Mammary epithelial cell (primary cell): ENCODE measurements at regions not wholly inside any gene's neighbourhood (a gene's known extent, or its start where the extent isn't known, plus 50 kb on each side); places are given as distances from the start of the nearest gene placed in this dataset.

ENCODE experiments used
- EZH2 ChIP-seq: IDR thresholded peaks from 2 replicates; pipeline ENCODE4 v1.6.1; 2012; ENCODE audit warnings: low read length, inconsistent platforms, borderline replicate concordance
- TF ChIP-seq, protein P1 (sequence below), 2 donors: IDR thresholded peaks in 1 of 2; conservative IDR thresholded peaks in 1 of 2; 2 replicates each; pipeline ENCODE4 v1.5.1; 2011 to 2012; ENCODE audit warnings: inconsistent platforms in 2 of 2, low read length in 2 of 2, mild to moderate bottlenecking in 2 of 2, control low read depth in 1 of 2, low read depth in 1 of 2; ENCODE audit not compliant: insufficient read depth in 1 of 2; ENCODE audit errors: extremely low read depth in 1 of 2

- TF ChIP-seq, protein P1, sequence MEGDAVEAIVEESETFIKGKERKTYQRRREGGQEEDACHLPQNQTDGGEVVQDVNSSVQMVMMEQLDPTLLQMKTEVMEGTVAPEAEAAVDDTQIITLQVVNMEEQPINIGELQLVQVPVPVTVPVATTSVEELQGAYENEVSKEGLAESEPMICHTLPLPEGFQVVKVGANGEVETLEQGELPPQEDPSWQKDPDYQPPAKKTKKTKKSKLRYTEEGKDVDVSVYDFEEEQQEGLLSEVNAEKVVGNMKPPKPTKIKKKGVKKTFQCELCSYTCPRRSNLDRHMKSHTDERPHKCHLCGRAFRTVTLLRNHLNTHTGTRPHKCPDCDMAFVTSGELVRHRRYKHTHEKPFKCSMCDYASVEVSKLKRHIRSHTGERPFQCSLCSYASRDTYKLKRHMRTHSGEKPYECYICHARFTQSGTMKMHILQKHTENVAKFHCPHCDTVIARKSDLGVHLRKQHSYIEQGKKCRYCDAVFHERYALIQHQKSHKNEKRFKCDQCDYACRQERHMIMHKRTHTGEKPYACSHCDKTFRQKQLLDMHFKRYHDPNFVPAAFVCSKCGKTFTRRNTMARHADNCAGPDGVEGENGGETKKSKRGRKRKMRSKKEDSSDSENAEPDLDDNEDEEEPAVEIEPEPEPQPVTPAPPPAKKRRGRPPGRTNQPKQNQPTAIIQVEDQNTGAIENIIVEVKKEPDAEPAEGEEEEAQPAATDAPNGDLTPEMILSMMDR (conservative IDR thresholded peaks at IDR 0.05 in 1 of 2, IDR thresholded peaks at IDR 0.05 in 1 of 2; ENCODE audit: extremely low read depth in 1 of 2, insufficient read depth in 1 of 2, low read depth in 1 of 2, low read length in 2 of 2): no peak
- TF ChIP-seq EZH2: no peak
Measured at GRCh38 chr12:13326076-13326475, 129.6 kb downstream of the EMP1 start.
